CD4-positive, alpha-beta T cell (primary cell): ENCODE measurements at regions not wholly inside any gene's neighbourhood (a gene's known extent, or its start where the extent isn't known, plus 50 kb on each side); places are given as distances from the start of the nearest gene placed in this dataset.

ENCODE experiments used
- ATAC-seq: fragments of 200-7000 bp; cut with Tn5 transposase; one replicate; pipeline ENCODE4 v1.10.0; 2022; ENCODE audit warnings: mild to moderate bottlenecking; ENCODE audit not compliant: poor library complexity
- CTCF ChIA-PET: fragments of 350-600 bp; sonication (Branson Sonifier 250); formaldehyde crosslinking; loops from one replicate; lab custom pipeline; 2021; ENCODE audit warnings: antibody characterized with exemption, inconsistent platforms; lab: Charles Lee
- POLR2A ChIA-PET: fragments of 350-600 bp; sonication (Branson Sonifier 250); formaldehyde crosslinking; loops from one replicate; lab custom pipeline; 2021; ENCODE audit warnings: antibody characterized with exemption, inconsistent platforms; lab: Charles Lee
- DNase-seq, 14 experiments: peaks; one replicate each; pipeline ENCODE4 v3.0.0-alpha.2; 2013 to 2020; ENCODE audit warnings: mixed read lengths in 2 of 14
- H3K27ac ChIP-seq, 2 donors: one replicate each; pipeline versions ENCODE4 v1.5.1 to v1.7.0; 2013; ENCODE audit warnings: low read length in 2 of 2, low read depth in 1 of 2, mild to moderate bottlenecking in 1 of 2
- H3K27me3 ChIP-seq, 2 experiments: 1 replicate in 1 of 2; 2 replicates in 1 of 2; pipeline versions ENCODE4 v1.6.1 to v1.7.0; 2013; ENCODE audit warnings: low read length in 2 of 2, control low read depth in 1 of 2, mild to moderate bottlenecking in 1 of 2, moderate library complexity in 1 of 2; ENCODE audit not compliant: insufficient read depth in 2 of 2, control insufficient read depth in 1 of 2
- H3K36me3 ChIP-seq: one replicate; pipeline ENCODE4 v1.6.1; 2013; ENCODE audit warnings: low read length, control low read depth; ENCODE audit not compliant: insufficient read depth
- H3K4me1 ChIP-seq: one replicate; pipeline ENCODE4 v1.6.1; 2013; ENCODE audit warnings: low read length, control low read depth; ENCODE audit not compliant: insufficient read depth
- H3K4me3 ChIP-seq: one replicate; pipeline ENCODE4 v1.5.1; 2013; ENCODE audit warnings: mild to moderate bottlenecking, low read length, moderate library complexity
- H3K9me3 ChIP-seq, 2 experiments: 1 replicate in 1 of 2; 2 replicates in 1 of 2; pipeline versions ENCODE4 v1.6.1 to v1.7.0; 2013; ENCODE audit warnings: low read length in 2 of 2, mild to moderate bottlenecking in 2 of 2, control low read depth in 1 of 2, moderate library complexity in 1 of 2; ENCODE audit not compliant: control insufficient read depth in 1 of 2, insufficient read depth in 1 of 2
- H3K27ac Mint-ChIP-seq: one replicate; pipeline ENCODE4 v1.8.0; 2020; ENCODE audit warnings: mixed read lengths
- H3K27me3 Mint-ChIP-seq: one replicate; pipeline ENCODE4 v1.8.0; 2021; ENCODE audit warnings: mixed read lengths
- H3K36me3 Mint-ChIP-seq: one replicate; pipeline ENCODE4 v1.8.0; 2021; ENCODE audit warnings: low read depth, mixed read lengths
- H3K4me1 Mint-ChIP-seq: one replicate; pipeline ENCODE4 v1.8.0; 2021; ENCODE audit warnings: low read depth, mixed read lengths
- H3K4me3 Mint-ChIP-seq: one replicate; pipeline ENCODE4 v1.8.0; 2020; ENCODE audit warnings: mild to moderate bottlenecking, mixed read lengths
- H3K9me3 Mint-ChIP-seq: one replicate; pipeline ENCODE4 v1.8.0; 2020; ENCODE audit warnings: mixed read lengths
- intact Hi-C, 2 experiments: fragments of 100-400 bp; cut with DNase I in 1 of 2; cut with micrococcal nuclease in 1 of 2; formaldehyde crosslinking; loops; one replicate each; pipeline versions ENCODE4 v1.15.1 to v1.9.0; 2023 to 2025; cut with DNase I, micrococcal nuclease
- TF ChIP-seq, protein P1 (sequence below): fragments of 200-600 bp; IDR thresholded peaks from one replicate; pipeline ENCODE4 v1.8.0; 2022; ENCODE audit warnings: antibody characterized with exemption, mild to moderate bottlenecking

DNA sequence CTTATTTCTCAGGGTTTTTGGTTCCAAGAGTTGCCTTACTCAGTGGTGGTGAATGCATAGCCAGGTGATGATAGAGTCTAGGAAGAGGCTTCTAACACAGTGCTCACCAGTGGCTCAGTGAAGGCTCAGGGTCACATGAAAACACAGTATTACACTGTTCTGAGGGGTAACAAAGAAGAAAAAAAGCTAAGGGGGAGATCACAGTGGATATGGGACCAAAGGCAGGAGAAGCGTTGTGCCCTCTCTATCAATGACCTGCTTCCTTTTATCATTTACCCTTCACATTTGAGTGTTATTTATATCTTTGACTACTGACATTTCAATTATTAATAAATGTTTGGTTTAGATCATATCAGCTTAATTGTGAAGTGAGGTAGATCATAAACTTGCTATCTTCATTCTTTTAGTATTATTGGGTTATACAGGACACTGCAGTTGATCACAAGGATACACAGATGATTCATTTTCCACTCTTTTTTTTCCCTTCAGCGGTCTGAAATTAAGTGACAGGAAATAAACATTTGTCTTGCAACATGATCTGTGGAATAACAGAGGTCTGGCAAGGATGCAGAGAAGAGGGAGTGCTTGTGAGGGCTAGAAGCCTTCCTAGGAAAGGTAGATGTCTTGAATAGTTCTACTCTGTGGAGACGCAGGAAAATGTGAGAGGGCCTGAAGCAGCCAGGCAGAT lies 171.7 kb downstream of the C3orf38 start:
- Mint-ChIP-seq H3K4me3 (no peak overlapping the region), H3K36me3 (no peaks in the 10 kb centered on the region), H3K27ac (no peak overlapping the region), H3K27me3 (no peaks in the 10 kb centered on the region), H3K9me3 (no peaks in the 10 kb centered on the region), H3K4me1 (no peaks in the 10 kb centered on the region)
- Histone ChIP-seq H3K27me3 (no peaks in the 10 kb centered on the region), H3K9me3 (peaks cover 0 to 13% of the 10 kb centered on the region in 2 experiments), H3K36me3 (no peaks in the 10 kb centered on the region), H3K4me3 (no peak overlapping the region), H3K4me1 (no peaks in the 10 kb centered on the region), H3K27ac (no peak overlapping the region)
- POLR2A ChIA-PET = no interaction called here
- no peak for ATAC-seq
- TF ChIP-seq, protein P1, sequence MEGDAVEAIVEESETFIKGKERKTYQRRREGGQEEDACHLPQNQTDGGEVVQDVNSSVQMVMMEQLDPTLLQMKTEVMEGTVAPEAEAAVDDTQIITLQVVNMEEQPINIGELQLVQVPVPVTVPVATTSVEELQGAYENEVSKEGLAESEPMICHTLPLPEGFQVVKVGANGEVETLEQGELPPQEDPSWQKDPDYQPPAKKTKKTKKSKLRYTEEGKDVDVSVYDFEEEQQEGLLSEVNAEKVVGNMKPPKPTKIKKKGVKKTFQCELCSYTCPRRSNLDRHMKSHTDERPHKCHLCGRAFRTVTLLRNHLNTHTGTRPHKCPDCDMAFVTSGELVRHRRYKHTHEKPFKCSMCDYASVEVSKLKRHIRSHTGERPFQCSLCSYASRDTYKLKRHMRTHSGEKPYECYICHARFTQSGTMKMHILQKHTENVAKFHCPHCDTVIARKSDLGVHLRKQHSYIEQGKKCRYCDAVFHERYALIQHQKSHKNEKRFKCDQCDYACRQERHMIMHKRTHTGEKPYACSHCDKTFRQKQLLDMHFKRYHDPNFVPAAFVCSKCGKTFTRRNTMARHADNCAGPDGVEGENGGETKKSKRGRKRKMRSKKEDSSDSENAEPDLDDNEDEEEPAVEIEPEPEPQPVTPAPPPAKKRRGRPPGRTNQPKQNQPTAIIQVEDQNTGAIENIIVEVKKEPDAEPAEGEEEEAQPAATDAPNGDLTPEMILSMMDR = no peak
- CTCF ChIA-PET = no interaction called here
- intact Hi-C loops = no loop called here
- no peak for DNase-seq

DNA sequence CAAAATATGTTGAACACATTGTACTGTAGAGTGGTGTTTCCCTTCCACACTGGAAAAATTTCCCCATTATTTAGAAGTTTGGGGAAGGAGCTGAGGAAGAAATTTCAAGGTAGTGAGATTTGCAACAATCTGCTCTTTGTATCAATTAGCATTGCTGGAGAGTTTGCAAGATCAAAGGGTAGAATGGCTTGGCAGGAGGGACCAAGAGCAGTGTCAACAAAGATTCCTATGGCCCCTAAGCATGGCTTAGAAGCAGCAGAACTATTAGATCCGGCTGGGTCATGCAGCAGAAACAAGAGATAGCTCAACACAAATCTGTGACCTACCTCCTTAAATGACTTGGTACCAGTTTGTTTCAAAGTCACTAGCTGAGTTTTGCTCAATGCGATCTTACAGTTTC lies 175.0 kb downstream of the C3orf38 start:
- Mint-ChIP-seq H3K36me3 (no peaks in the 10 kb centered on the region), H3K9me3 (no peaks in the 10 kb centered on the region), H3K4me1 (no peaks in the 10 kb centered on the region), H3K27ac (no peak overlapping the region), H3K4me3 (no peak overlapping the region), H3K27me3 (no peaks in the 10 kb centered on the region)
- H3K4me1 ChIP-seq = no peaks in the 10 kb centered on the region
- no peak overlapping the region for H3K4me3 ChIP-seq
- no peak for DNase-seq
- no peaks in the 10 kb centered on the region for H3K9me3 ChIP-seq
- no peak for ATAC-seq
- TF ChIP-seq, protein P1 = no peak
- intact Hi-C loops = no loop called here
- H3K36me3 ChIP-seq = no peaks in the 10 kb centered on the region
- ChIA-PET POLR2A (interaction anchor here (0.6 kb wide), 1 partner anchor 505 kb away, joined by 3 read pairs; no protein-coding TSS in a partner anchor), CTCF (no interaction called here)
- no peaks in the 10 kb centered on the region for H3K27me3 ChIP-seq
- H3K27ac ChIP-seq = no peak overlapping the region

- H3K27ac ChIP-seq = no peak overlapping the region
- H3K27me3 Mint-ChIP-seq = no peaks in the 10 kb centered on the region
- intact Hi-C loops = no loop called here
- H3K4me1 Mint-ChIP-seq = no peaks in the 10 kb centered on the region
- no peaks in the 10 kb centered on the region for H3K27me3 ChIP-seq
- H3K4me3 Mint-ChIP-seq = no peak overlapping the region
- no peaks in the 10 kb centered on the region for H3K4me1 ChIP-seq
- peaks cover 3% of the 10 kb centered on the region for H3K9me3 Mint-ChIP-seq
- no peaks in the 10 kb centered on the region for H3K36me3 ChIP-seq
- TF ChIP-seq, protein P1 = no peak
- DNase-seq (no peak), ATAC-seq (no peak)
- H3K36me3 Mint-ChIP-seq = no peaks in the 10 kb centered on the region
- H3K9me3 ChIP-seq = no peaks in the 10 kb centered on the region
- H3K27ac Mint-ChIP-seq = no peak overlapping the region
- H3K4me3 ChIP-seq = no peak overlapping the region
- ChIA-PET CTCF (no interaction called here), POLR2A (no interaction called here)
Observed at GRCh38 chr3:88334187-88334868, 184.6 kb downstream of the C3orf38 start.
